OCI-LY3 (cell line): ENCODE measurements at regions not wholly inside any gene's neighbourhood (a gene's known extent, or its start where the extent isn't known, plus 50 kb on each side); places are given as distances from the start of the nearest gene placed in this dataset.

Source experiments
- H2AFZ ChIP-seq: fragments of 200-600, 300-600 bp; shearing (Covaris generic); 2 replicates; pipeline ENCODE4 v1.6.0; 2014; ENCODE audit warnings: antibody characterized with exemption, low read depth, low read length
- H3K27ac ChIP-seq: fragments of 200-600, 300-600 bp; sonication (generic); 2 replicates; pipeline ENCODE4 v1.5.1; 2014; ENCODE audit warnings: mild to moderate bottlenecking, low read length, moderate library complexity, mixed read lengths
- H3K27me3 ChIP-seq: fragments of 200-600, 300-600 bp; sonication (generic); 2 replicates; pipeline ENCODE4 v1.6.1; 2014; ENCODE audit warnings: low read depth, low read length, mixed read lengths
- H3K36me3 ChIP-seq: fragments of 200-600, 300-600 bp; sonication (generic); replicated peaks from 2 replicates; pipeline ENCODE3; 2014; ENCODE audit warnings: low read depth, low read length, mixed read lengths
- H3K4me1 ChIP-seq: fragments of 300-600, 200-600 bp; sonication (generic); 2 replicates; pipeline ENCODE4 v1.6.1; 2014; ENCODE audit warnings: low read length, mixed read lengths
- H3K4me2 ChIP-seq: fragments of 200-600, 300-600 bp; sonication (generic); 2 replicates; pipeline ENCODE4 v1.6.1; 2014; ENCODE audit warnings: low read length, mixed read lengths
- H3K4me3 ChIP-seq: fragments of 300-600, 200-600 bp; sonication (generic); 2 replicates; pipeline ENCODE4 v1.5.1; 2014; ENCODE audit warnings: antibody characterized with exemption, mild to moderate bottlenecking, low read length, moderate library complexity
- H3K79me2 ChIP-seq: fragments of 300-600, 200-600 bp; shearing (Covaris generic); 2 replicates; pipeline ENCODE4 v1.6.1; 2014; ENCODE audit warnings: mild to moderate bottlenecking, low read length, mixed read lengths
- H3K9ac ChIP-seq: fragments of 300-600, 200-600 bp; shearing (Covaris generic); 2 replicates; pipeline ENCODE4 v1.6.0; 2014; ENCODE audit warnings: mild to moderate bottlenecking, low read length, moderate library complexity
- H3K9me3 ChIP-seq: fragments of 200-600, 300-600 bp; shearing (Covaris generic); 2 replicates; pipeline ENCODE4 v1.6.1; 2014; ENCODE audit warnings: low read length, mixed read lengths; ENCODE audit not compliant: insufficient read depth
- H4K20me1 ChIP-seq: fragments of 200-600, 300-600 bp; sonication (generic); 2 replicates; pipeline ENCODE4 v1.6.1; 2016; ENCODE audit warnings: low read length, mixed read lengths; ENCODE audit not compliant: insufficient read depth
- CTCF ChIP-seq: fragments of 200-600, 300-600 bp; sonication (generic); IDR thresholded peaks from 2 replicates; pipeline ENCODE4 v1.5.1; 2014; ENCODE audit warnings: antibody characterized with exemption, low read length, low read depth
- EZH2phosphoT487 ChIP-seq: fragments of 200-600 bp; shearing (Covaris generic); IDR thresholded peaks from 2 replicates; pipeline ENCODE4 v1.6.1; 2018; ENCODE audit warnings: antibody characterized with exemption, mixed run types, low read depth

GRCh38 chr21:35482096-35482495 is 433.0 kb upstream of the RUNX1 start:
- no peak overlapping the region for H2AFZ ChIP-seq
- no peak overlapping the region for H3K4me3 ChIP-seq
- peaks cover 25% of the 10 kb centered on the region for H3K4me1 ChIP-seq

GRCh38 chr21:35481005-35481404 is 431.9 kb upstream of the RUNX1 start:
- TF ChIP-seq CTCF = no peak
- no peak for TF ChIP-seq EZH2phosphoT487
- no peak overlapping the region for H3K9ac ChIP-seq
- no peak overlapping the region for H2AFZ ChIP-seq
- H3K36me3 ChIP-seq = no peaks in the 10 kb centered on the region
- no peaks in the 10 kb centered on the region for H3K9me3 ChIP-seq
- peaks cover 7% of the 10 kb centered on the region; the same call in 1 of the 2 replicates for H3K27me3 ChIP-seq
- H3K4me1 ChIP-seq = peaks cover 25% of the 10 kb centered on the region
- no peak overlapping the region for H3K4me3 ChIP-seq
- H3K27ac ChIP-seq = no peak overlapping the region
- H4K20me1 ChIP-seq = no peaks in the 10 kb centered on the region
- no peaks in the 10 kb centered on the region for H3K79me2 ChIP-seq
- no peak overlapping the region for H3K4me2 ChIP-seq

More at GRCh38 chr21:35482096-35482495, 433.0 kb upstream of the RUNX1 start:
- no peaks in the 10 kb centered on the region for H4K20me1 ChIP-seq
- H3K79me2 ChIP-seq = no peaks in the 10 kb centered on the region
- H3K27me3 ChIP-seq = peaks cover 9% of the 10 kb centered on the region; the same call in 1 of the 2 replicates
- H3K4me2 ChIP-seq = no peak overlapping the region
- TF ChIP-seq CTCF (no peak), EZH2phosphoT487 (no peak)
- no peaks in the 10 kb centered on the region for H3K36me3 ChIP-seq
- no peak overlapping the region for H3K9ac ChIP-seq
- no peaks in the 10 kb centered on the region for H3K9me3 ChIP-seq
- H3K27ac ChIP-seq = no peak overlapping the region

GRCh38 chr21:35479529-35479928 is 430.4 kb upstream of the RUNX1 start:
- Histone ChIP-seq H4K20me1 (no peaks in the 10 kb centered on the region), H3K36me3 (no peaks in the 10 kb centered on the region), H2AFZ (no peak overlapping the region), H3K9ac (no peak overlapping the region), H3K4me3 (no peak overlapping the region), H3K27ac (no peak overlapping the region), H3K9me3 (no peaks in the 10 kb centered on the region), H3K4me2 (no peak overlapping the region), H3K27me3 (no peaks in the 10 kb centered on the region; the same call in 1 of the 2 replicates), H3K79me2 (no peaks in the 10 kb centered on the region), H3K4me1 (peaks cover 29% of the 10 kb centered on the region)
- no peak for TF ChIP-seq CTCF

GRCh38 chr21:35479065-35479448 is 430.0 kb upstream of the RUNX1 start:
- Histone ChIP-seq H3K4me1 (peaks cover 29% of the 10 kb centered on the region), H3K27me3 (no peaks in the 10 kb centered on the region), H3K9me3 (no peaks in the 10 kb centered on the region), H3K4me3 (no peak overlapping the region), H3K4me2 (no peak overlapping the region), H4K20me1 (no peaks in the 10 kb centered on the region), H3K36me3 (no peaks in the 10 kb centered on the region), H3K27ac (no peak overlapping the region), H3K9ac (no peak overlapping the region), H3K79me2 (no peaks in the 10 kb centered on the region), H2AFZ (no peak overlapping the region)
- TF ChIP-seq CTCF (no peak), EZH2phosphoT487 (no peak)
